K562 (cell line): ENCODE measurements at regions not wholly inside any gene's neighbourhood (a gene's known extent, or its start where the extent isn't known, plus 50 kb on each side); places are given as distances from the start of the nearest gene placed in this dataset.

ENCODE experiments used
- ATAC-seq: fragments of 200-7000 bp; cut with Tn5 transposase; 3 replicates; pipeline ENCODE4 v1.9.1; 2020; ENCODE audit warnings: moderate library complexity
- BruUV-seq: library from RNA; stranded (reverse); fragments of 400-500 nt; replicated peaks from 2 replicates; lab custom pipeline; 2021; lab: Mats Ljungman, UMichigan
- CTCF ChIA-PET: fragments of 300-600 bp; formaldehyde crosslinking; extraction: SDS; loops from one replicate; lab custom pipeline; 2021; ENCODE audit warnings: low intra/inter-chr PET ratio; lab: Yijun Ruan, JAX
- POLR2A ChIA-PET: fragments of 300-600, 350-650 bp; sonication (Branson Sonifier 250); formaldehyde crosslinking; extraction: SDS; loops from one replicate; lab custom pipeline; 2021; ENCODE audit warnings: antibody characterized with exemption, inconsistent platforms; lab: Yijun Ruan, JAX
- DNase-seq, 4 experiments: peaks; one replicate each; pipeline versions ENCODE4 v3.0.0 to v3.0.0-alpha.2; 2011 to 2018; ENCODE audit warnings: low spot score in 3 of 4, mixed read lengths in 3 of 4; ENCODE audit errors: extremely low read depth in 1 of 4
- FAIRE-seq: peaks from 2 replicates; lab custom pipeline; 2011; peaks lifted over from hg19 to GRCh38; lab: Jason Lieb, UNC
- H2AFZ ChIP-seq: 2 replicates; pipeline ENCODE4 v1.6.0; 2011; ENCODE audit warnings: low read depth, low read length, control low read depth, inconsistent platforms
- H3K27ac ChIP-seq: fragments of 200-600 bp; 3 replicates; pipeline ENCODE4 v1.8.0; 2011; ENCODE audit warnings: low read depth, mild to moderate bottlenecking, control low read depth, inconsistent platforms, low read length, moderate library complexity, mixed read lengths; ENCODE audit errors: extremely low read depth
- H3K27me3 ChIP-seq, 2 experiments: fragments of 300-600 bp in 1 of 2; 2 replicates in 1 of 2; 3 replicates in 1 of 2; pipeline versions ENCODE4 v1.6.0 to v1.8.0; 2011; ENCODE audit warnings: inconsistent platforms in 2 of 2, low read length in 2 of 2, mild to moderate bottlenecking in 1 of 2, mixed read lengths in 1 of 2, moderate library complexity in 1 of 2; ENCODE audit not compliant: control insufficient read depth in 2 of 2, insufficient read depth in 2 of 2
- H3K36me3 ChIP-seq: fragments of 300-600 bp; 3 replicates; pipeline ENCODE4 v1.8.0; 2011; ENCODE audit warnings: mild to moderate bottlenecking, low read length, inconsistent platforms; ENCODE audit not compliant: control insufficient read depth, insufficient read depth
- H3K4me1 ChIP-seq, 2 experiments: fragments of 200-600 bp in 1 of 2; replicated peaks in 1 of 2; 2 replicates in 1 of 2; 3 replicates in 1 of 2; pipeline versions ENCODE4 v1.5.1 to v1.8.0; 2011; ENCODE audit warnings: inconsistent platforms in 2 of 2, low read length in 2 of 2, mild to moderate bottlenecking in 1 of 2, mixed read lengths in 1 of 2, moderate library complexity in 1 of 2; ENCODE audit not compliant: control insufficient read depth in 2 of 2, insufficient read depth in 2 of 2
- H3K4me2 ChIP-seq: 2 replicates; pipeline ENCODE4 v1.6.1; 2011; ENCODE audit warnings: low read length, control low read depth, inconsistent platforms, mixed read lengths; ENCODE audit not compliant: insufficient read depth
- H3K4me3 ChIP-seq: fragments of 200-600 bp; sonication (generic), shearing (Covaris generic); 2 replicates; pipeline ENCODE4 v1.5.1; 2016; ENCODE audit warnings: control low read depth, inconsistent platforms
- H3K79me2 ChIP-seq: fragments of 200-600 bp; 3 replicates; pipeline ENCODE4 v1.8.0; 2011; ENCODE audit warnings: low read length, inconsistent platforms; ENCODE audit not compliant: control insufficient read depth, insufficient read depth
- H3K9ac ChIP-seq, 2 experiments: 2 replicates each; pipeline versions ENCODE4 v1.6.0 to v1.6.1; 2011; ENCODE audit warnings: low read depth in 2 of 2, low read length in 2 of 2, control low read depth in 1 of 2, inconsistent platforms in 1 of 2, mild to moderate bottlenecking in 1 of 2, mixed read lengths in 1 of 2; ENCODE audit not compliant: insufficient read depth in 1 of 2
- H3K9me1 ChIP-seq: one replicate; pipeline ENCODE4 v1.6.0; 2011; ENCODE audit warnings: inconsistent platforms, mild to moderate bottlenecking, low read length, moderate library complexity; ENCODE audit not compliant: control insufficient read depth, insufficient read depth
- H3K9me3 ChIP-seq: replicated peaks from 2 replicates; pipeline ENCODE4 v1.5.1; 2011; ENCODE audit warnings: low read depth, low read length, inconsistent platforms; ENCODE audit not compliant: control insufficient read depth, insufficient read depth
- H4K20me1 ChIP-seq: replicated peaks from 2 replicates; pipeline ENCODE4 v1.6.1; 2011; ENCODE audit warnings: low read length, inconsistent platforms, mixed read lengths; ENCODE audit not compliant: control insufficient read depth, insufficient read depth
- ASH1L ChIP-seq: fragments of 450-650 bp; IDR thresholded peaks from 2 replicates; pipeline ENCODE4 v1.6.1; 2018; ENCODE audit warnings: borderline replicate concordance, mild to moderate bottlenecking, low read depth; ENCODE audit not compliant: partially characterized antibody
- CC2D1A ChIP-seq: fragments of 450-650 bp; IDR thresholded peaks from 2 replicates; pipeline ENCODE4 v1.6.1; 2017; ENCODE audit warnings: mild to moderate bottlenecking
- EZH2 ChIP-seq: IDR thresholded peaks from 2 replicates; pipeline ENCODE4 v1.6.1; 2012; ENCODE audit warnings: low read depth, mild to moderate bottlenecking, inconsistent platforms, low read length, borderline replicate concordance
- KAT7 ChIP-seq: sonication (generic); formaldehyde crosslinking; IDR thresholded peaks from 2 replicates; pipeline ENCODE4 v1.8.0; 2022; ENCODE audit warnings: missing genetic modification reagents, mild to moderate bottlenecking, borderline replicate concordance
- LCOR ChIP-seq: sonication (generic); formaldehyde crosslinking; IDR thresholded peaks from 2 replicates; pipeline ENCODE4 v1.8.0; 2022; ENCODE audit warnings: mild to moderate bottlenecking, missing genetic modification reagents
- MED1 ChIP-seq: sonication (generic); formaldehyde crosslinking; IDR thresholded peaks from 2 replicates; pipeline ENCODE4 v1.8.1; 2023; ENCODE audit warnings: missing genetic modification reagents, borderline replicate concordance
- NBN ChIP-seq: fragments of 450-650 bp; IDR thresholded peaks from 2 replicates; pipeline ENCODE4 v1.6.1; 2016; ENCODE audit warnings: low read depth, mild to moderate bottlenecking
- POLR3A ChIP-seq: IDR thresholded peaks from 2 replicates; pipeline ENCODE4 v1.6.1; 2011; ENCODE audit warnings: borderline replicate concordance, mild to moderate bottlenecking, moderate library complexity; ENCODE audit not compliant: insufficient read length, insufficient read depth; ENCODE audit errors: extremely low read depth
- PURB ChIP-seq: sonication (generic); formaldehyde crosslinking; IDR thresholded peaks from 2 replicates; pipeline ENCODE4 v1.9.0; 2021; ENCODE audit warnings: low read depth, mild to moderate bottlenecking, missing genetic modification reagents
- RBM25 ChIP-seq: fragments of 200-400 bp; formaldehyde crosslinking; IDR thresholded peaks from 2 replicates; pipeline ENCODE4 v1.6.1; 2018; ENCODE audit warnings: low read length, low read depth, moderate library complexity; ENCODE audit not compliant: severe bottlenecking
- SAFB2 ChIP-seq: fragments of 200-400 bp; formaldehyde crosslinking; IDR thresholded peaks from 2 replicates; pipeline ENCODE4 v1.6.1; 2018; ENCODE audit warnings: borderline replicate concordance, low read length, low read depth, moderate library complexity; ENCODE audit not compliant: severe bottlenecking
- SMARCE1 ChIP-seq: fragments of 450-650 bp; IDR thresholded peaks from 2 replicates; pipeline ENCODE4 v1.7.1; 2016; ENCODE audit warnings: mild to moderate bottlenecking
- TEAD4 ChIP-seq, 2 experiments: sonication (generic) in 1 of 2; formaldehyde crosslinking in 1 of 2; IDR thresholded peaks; 2 replicates each; pipeline versions ENCODE4 v1.6.1 to v1.8.0; 2012 to 2022; ENCODE audit warnings: borderline replicate concordance in 1 of 2, inconsistent platforms in 1 of 2, low read length in 1 of 2, mild to moderate bottlenecking in 1 of 2, missing genetic modification reagents in 1 of 2
- ZC3H11A ChIP-seq: IDR thresholded peaks from 2 replicates; pipeline ENCODE4 v1.6.1; 2012; ENCODE audit warnings: low read depth, low read length, improper control_type of control experiment
- ZNF175 ChIP-seq: fragments of 200-800 bp; sonication (Bioruptor generic); IDR thresholded peaks from 2 replicates; pipeline ENCODE4 v1.6.1; 2016; ENCODE audit warnings: low read depth, mild to moderate bottlenecking, missing genetic modification characterization, missing compliant biosample characterization
- ZNF445 ChIP-seq: fragments of 250-450 bp; sonication (Bioruptor Pico); IDR thresholded peaks from 2 replicates; pipeline ENCODE4 v1.4.0; 2020; ENCODE audit warnings: low read depth, mild to moderate bottlenecking, moderate library complexity
- ZNF57 ChIP-seq: fragments of 450-650 bp; formaldehyde crosslinking; IDR thresholded peaks from 2 replicates; pipeline ENCODE4 v1.4.0; 2020; ENCODE audit warnings: mild to moderate bottlenecking, moderate library complexity
- WGBS: fragments of 100-300 bp; shearing (Covaris generic); methylation state at CpG from one replicate; pipeline ENCODE4 v1.1.6; 2016; ENCODE audit warnings: low coverage, mixed read lengths; ENCODE audit not compliant: insufficient coverage; ENCODE audit errors: missing lambda C conversion rate; 5-methylcytosine and 5-hydroxymethylcytosine counted together
- in situ Hi-C: fragments of 300-500 bp; cut with MboI; formaldehyde crosslinking; loops from 4 replicates; pipeline ENCODE4 v1.15.0; 2018; ENCODE audit warnings: inconsistent platforms, mixed read lengths
- intact Hi-C: fragments of 100-400 bp; cut with micrococcal nuclease; formaldehyde crosslinking; loops from 2 replicates; pipeline ENCODE4 v1.14.2; 2022
- TF ChIP-seq, protein P1 (sequence below): fragments of 450-650 bp; formaldehyde crosslinking; IDR thresholded peaks from 2 replicates; pipeline ENCODE4 v1.4.0; 2020; ENCODE audit warnings: mild to moderate bottlenecking
- TF ChIP-seq, protein P2 (sequence below): fragments of 250-450 bp; sonication (Bioruptor Pico); IDR thresholded peaks from 2 replicates; pipeline ENCODE4 v1.4.0; 2020; ENCODE audit warnings: mild to moderate bottlenecking
- TF ChIP-seq, protein P3 (sequence below): sonication (generic); formaldehyde crosslinking; IDR thresholded peaks from 2 replicates; pipeline ENCODE4 v1.5.0; 2020; ENCODE audit warnings: missing genetic modification reagents

DNA sequence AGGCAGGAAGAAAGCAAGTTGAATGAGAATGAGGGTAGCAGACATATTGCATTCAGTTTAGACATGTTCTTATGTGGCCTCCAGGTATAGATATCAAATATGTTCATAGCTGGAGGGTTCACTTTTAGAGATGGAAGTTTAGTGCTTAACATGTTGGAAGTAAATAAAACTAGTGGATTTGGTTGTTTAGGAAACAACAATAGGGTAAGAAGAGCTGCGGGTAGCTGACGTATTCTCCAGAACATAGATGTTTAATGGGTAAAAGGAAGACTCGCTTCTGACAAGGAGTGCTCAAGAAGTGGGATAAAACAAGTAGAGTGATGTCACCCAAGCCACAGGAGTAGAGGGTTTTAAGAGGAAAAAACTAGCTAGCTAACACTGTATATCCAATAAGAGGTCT, 128.4 kb upstream of the COL21A1 start:
- Histone ChIP-seq H3K79me2 (no peaks in the 10 kb centered on the region), H3K27me3 (peaks cover 2 to 5% of the 10 kb centered on the region in 2 experiments; a peak in 1 of 5 replicates), H3K4me2 (no peak overlapping the region), H3K4me3 (no peak overlapping the region), H3K9ac (no peak overlapping the region), H4K20me1 (no peaks in the 10 kb centered on the region), H2AFZ (no peak overlapping the region), H3K36me3 (no peaks in the 10 kb centered on the region), H3K4me1 (no peaks in the 10 kb centered on the region; a peak in 1 of 5 replicates), H3K9me1 (no peaks in the 10 kb centered on the region), H3K27ac (no peak overlapping the region), H3K9me3 (no peaks in the 10 kb centered on the region)
- ChIA-PET CTCF (no interaction called here), POLR2A (no interaction called here)
- intact Hi-C loops = no loop called here
- no peak for FAIRE-seq
- no peak for TF ChIP-seq CC2D1A
- TF ChIP-seq, protein P1, sequence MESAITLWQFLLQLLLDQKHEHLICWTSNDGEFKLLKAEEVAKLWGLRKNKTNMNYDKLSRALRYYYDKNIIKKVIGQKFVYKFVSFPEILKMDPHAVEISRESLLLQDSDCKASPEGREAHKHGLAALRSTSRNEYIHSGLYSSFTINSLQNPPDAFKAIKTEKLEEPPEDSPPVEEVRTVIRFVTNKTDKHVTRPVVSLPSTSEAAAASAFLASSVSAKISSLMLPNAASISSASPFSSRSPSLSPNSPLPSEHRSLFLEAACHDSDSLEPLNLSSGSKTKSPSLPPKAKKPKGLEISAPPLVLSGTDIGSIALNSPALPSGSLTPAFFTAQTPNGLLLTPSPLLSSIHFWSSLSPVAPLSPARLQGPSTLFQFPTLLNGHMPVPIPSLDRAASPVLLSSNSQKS (CRISPR knock-in tag) = no peak
- TF ChIP-seq, protein P2, sequence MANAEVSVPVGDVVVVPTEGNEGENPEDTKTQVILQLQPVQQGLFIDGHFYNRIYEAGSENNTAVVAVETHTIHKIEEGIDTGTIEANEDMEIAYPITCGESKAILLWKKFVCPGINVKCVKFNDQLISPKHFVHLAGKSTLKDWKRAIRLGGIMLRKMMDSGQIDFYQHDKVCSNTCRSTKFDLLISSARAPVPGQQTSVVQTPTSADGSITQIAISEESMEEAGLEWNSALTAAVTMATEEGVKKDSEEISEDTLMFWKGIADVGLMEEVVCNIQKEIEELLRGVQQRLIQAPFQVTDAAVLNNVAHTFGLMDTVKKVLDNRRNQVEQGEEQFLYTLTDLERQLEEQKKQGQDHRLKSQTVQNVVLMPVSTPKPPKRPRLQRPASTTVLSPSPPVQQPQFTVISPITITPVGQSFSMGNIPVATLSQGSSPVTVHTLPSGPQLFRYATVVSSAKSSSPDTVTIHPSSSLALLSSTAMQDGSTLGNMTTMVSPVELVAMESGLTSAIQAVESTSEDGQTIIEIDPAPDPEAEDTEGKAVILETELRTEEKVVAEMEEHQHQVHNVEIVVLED (CRISPR knock-in tag) = no peak
- no peak for TF ChIP-seq NBN
- no peak for TF ChIP-seq ZNF175
- TF ChIP-seq ZNF445 = no peak
- no peak for TF ChIP-seq TEAD4 (IDR thresholded peaks at IDR 0.05; ENCODE audit: low read length)
- TF ChIP-seq TEAD4 (CRISPR knock-in tag; IDR thresholded peaks at IDR 0.05; ENCODE audit: borderline replicate concordance) = no peak
- no peak for TF ChIP-seq POLR3A
- TF ChIP-seq MED1 (CRISPR knock-in tag) = no peak
- no peak for TF ChIP-seq KAT7 (CRISPR knock-in tag)
- TF ChIP-seq LCOR = no peak
- no peak for TF ChIP-seq RBM25
- no peak for TF ChIP-seq SMARCE1
- no peak for TF ChIP-seq ASH1L
- no peak for TF ChIP-seq SAFB2
- no peak for TF ChIP-seq PURB (CRISPR knock-in tag)
- no peak for TF ChIP-seq ZNF57
- TF ChIP-seq ZC3H11A = no peak
- TF ChIP-seq EZH2 = no peak
- TF ChIP-seq, protein P3, sequence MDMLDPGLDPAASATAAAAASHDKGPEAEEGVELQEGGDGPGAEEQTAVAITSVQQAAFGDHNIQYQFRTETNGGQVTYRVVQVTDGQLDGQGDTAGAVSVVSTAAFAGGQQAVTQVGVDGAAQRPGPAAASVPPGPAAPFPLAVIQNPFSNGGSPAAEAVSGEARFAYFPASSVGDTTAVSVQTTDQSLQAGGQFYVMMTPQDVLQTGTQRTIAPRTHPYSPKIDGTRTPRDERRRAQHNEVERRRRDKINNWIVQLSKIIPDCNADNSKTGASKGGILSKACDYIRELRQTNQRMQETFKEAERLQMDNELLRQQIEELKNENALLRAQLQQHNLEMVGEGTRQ (CRISPR knock-in tag) = no peak
- ATAC-seq = no peak
- WGBS = 7% methylated on average over 3 of the region's 3 CpGs
- no TSS peak for BruUV-seq
- no peak for DNase-seq
- in situ Hi-C loops = no loop called here
